KOPT-K1 (cell line): ENCODE measurements at regions not wholly inside any gene's neighbourhood (a gene's known extent, or its start where the extent isn't known, plus 50 kb on each side); places are given as distances from the start of the nearest gene placed in this dataset.

ENCODE experiments used
- H3K27ac ChIP-seq: fragments of 200-600 bp; sonication (generic); 2 replicates; pipeline ENCODE4 v1.5.1; 2016; ENCODE audit warnings: antibody characterized with exemption, mild to moderate bottlenecking, low read depth, low read length; ENCODE audit not compliant: poor library complexity, severe bottlenecking
- H3K36me3 ChIP-seq: fragments of 200-600 bp; sonication (generic); 2 replicates; pipeline ENCODE4 v1.5.1; 2017; ENCODE audit warnings: antibody characterized with exemption, mild to moderate bottlenecking, low read length, moderate library complexity; ENCODE audit not compliant: insufficient read depth
- H3K9me3 ChIP-seq: fragments of 200-600 bp; sonication (generic); 2 replicates; pipeline ENCODE4 v1.5.1; 2017; ENCODE audit warnings: antibody characterized with exemption, low read length, mild to moderate bottlenecking; ENCODE audit not compliant: insufficient read depth, poor library complexity, severe bottlenecking

DNA sequence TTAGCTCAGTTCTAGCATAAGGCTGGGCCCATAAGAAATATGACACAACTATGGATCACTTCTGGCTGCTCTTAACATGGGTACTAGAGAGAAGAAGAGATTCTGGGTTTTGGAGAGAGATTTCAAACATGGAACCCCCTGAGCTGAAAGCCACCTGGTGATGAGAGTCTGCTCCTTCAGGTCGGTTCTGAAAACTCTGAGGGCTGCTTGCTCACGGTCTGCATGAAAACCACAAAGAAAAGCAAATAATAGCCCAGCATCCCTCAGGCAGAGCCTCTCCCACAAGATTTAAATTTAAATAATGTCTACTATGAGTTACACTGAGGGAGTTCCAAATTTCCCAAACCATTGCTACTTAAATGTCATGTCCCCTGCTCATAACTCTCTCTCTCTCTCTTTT is 301.5 kb downstream of the BMP7 start:
- Histone ChIP-seq H3K9me3 (no peaks in the 10 kb centered on the region), H3K36me3 (no peaks in the 10 kb centered on the region), H3K27ac (no peak overlapping the region)

GRCh38 chr20:56967916-56968315 is 298.5 kb downstream of the BMP7 start:
- no peaks in the 10 kb centered on the region for H3K36me3 ChIP-seq

GRCh38 chr20:56968376-56969048 is 297.9 kb downstream of the BMP7 start:
- no peaks in the 10 kb centered on the region for H3K36me3 ChIP-seq
- no peak overlapping the region for H3K27ac ChIP-seq
- H3K9me3 ChIP-seq, result no peaks in the 10 kb centered on the region

More at GRCh38 chr20:56967916-56968315, 298.5 kb downstream of the BMP7 start:
- Histone ChIP-seq H3K9me3 (no peaks in the 10 kb centered on the region), H3K27ac (no peak overlapping the region)

DNA sequence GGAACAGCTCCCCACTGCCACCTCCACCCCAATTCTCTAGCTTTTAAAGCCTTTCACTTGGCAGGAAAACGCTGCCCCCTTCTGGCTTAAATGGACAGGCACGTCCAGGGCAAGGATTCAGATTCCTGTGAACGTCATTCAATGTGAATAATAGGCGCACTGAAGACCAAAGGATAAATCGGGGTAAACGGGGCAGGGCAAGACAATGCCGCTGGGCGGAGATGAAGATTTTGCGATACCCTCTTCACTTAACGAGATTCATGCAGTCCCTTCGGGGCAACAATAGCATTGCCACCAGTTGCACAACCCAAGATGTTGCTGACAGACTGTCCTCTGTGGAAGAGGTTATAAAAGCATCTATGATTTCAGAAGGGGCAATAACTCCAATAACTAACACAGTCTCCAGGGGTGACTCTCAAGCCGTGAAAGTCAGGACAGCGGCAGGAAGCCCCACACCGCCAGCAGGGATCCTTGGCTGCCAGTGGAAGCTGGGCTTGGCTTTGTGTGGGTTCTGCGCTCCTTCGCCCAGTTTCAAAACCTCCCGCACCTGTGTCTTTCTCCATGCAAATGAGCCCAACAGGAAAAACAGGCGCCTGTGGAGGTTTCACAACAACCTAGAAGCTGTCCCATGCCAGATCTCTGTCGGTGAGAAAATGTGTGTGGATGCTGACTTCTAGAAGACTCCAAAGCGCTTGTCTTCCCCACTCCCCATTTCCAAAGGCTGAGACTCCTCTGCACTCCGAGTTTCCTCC is 291.8 kb downstream of the BMP7 start:
- H3K27ac ChIP-seq, result no peak overlapping the region
- H3K36me3 ChIP-seq, result no peaks in the 10 kb centered on the region
- H3K9me3 ChIP-seq, result no peaks in the 10 kb centered on the region

GRCh38 chr20:56975838-56976237 is 290.6 kb downstream of the BMP7 start:
- no peaks in the 10 kb centered on the region for H3K9me3 ChIP-seq
- no peak overlapping the region for H3K27ac ChIP-seq
- no peaks in the 10 kb centered on the region for H3K36me3 ChIP-seq

- Histone ChIP-seq H3K9me3 (no peaks in the 10 kb centered on the region), H3K36me3 (no peaks in the 10 kb centered on the region), H3K27ac (no peak overlapping the region)
Observed at GRCh38 chr20:56976336-56976735, 290.1 kb downstream of the BMP7 start.

- Histone ChIP-seq H3K27ac (peak overlapping the region; percentile 6), H3K36me3 (no peaks in the 10 kb centered on the region), H3K9me3 (no peaks in the 10 kb centered on the region)
Observed at GRCh38 chr20:56978475-56978874, 288.0 kb downstream of the BMP7 start.

DNA sequence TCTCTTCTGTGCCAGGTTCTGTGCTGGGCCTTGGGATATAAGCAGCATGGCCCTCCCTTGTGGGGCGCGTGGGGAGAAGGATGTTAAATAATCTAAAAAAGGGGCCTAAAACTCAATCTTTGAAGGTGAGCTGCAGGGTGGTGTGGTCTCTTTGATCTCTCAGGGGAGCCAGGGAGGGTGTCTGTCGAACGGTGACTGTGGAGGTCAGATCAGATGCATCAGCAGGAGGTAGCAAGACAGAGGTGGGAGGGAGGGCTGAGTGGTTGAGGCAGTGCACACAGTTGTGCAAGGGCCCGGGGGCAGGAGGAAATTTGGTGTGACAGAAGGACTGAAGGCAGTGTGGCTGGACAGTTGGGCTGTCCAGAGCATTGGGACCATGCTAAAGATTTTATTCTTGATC is 287.3 kb downstream of the BMP7 start:
- Histone ChIP-seq H3K9me3 (no peaks in the 10 kb centered on the region), H3K27ac (peak overlapping the region; percentile 6), H3K36me3 (no peaks in the 10 kb centered on the region)

GRCh38 chr20:56981301-56981700 is 285.1 kb downstream of the BMP7 start:
- peaks cover 20% of the 10 kb centered on the region for H3K9me3 ChIP-seq
- H3K27ac ChIP-seq, result no peak overlapping the region
- H3K36me3 ChIP-seq, result no peaks in the 10 kb centered on the region

DNA sequence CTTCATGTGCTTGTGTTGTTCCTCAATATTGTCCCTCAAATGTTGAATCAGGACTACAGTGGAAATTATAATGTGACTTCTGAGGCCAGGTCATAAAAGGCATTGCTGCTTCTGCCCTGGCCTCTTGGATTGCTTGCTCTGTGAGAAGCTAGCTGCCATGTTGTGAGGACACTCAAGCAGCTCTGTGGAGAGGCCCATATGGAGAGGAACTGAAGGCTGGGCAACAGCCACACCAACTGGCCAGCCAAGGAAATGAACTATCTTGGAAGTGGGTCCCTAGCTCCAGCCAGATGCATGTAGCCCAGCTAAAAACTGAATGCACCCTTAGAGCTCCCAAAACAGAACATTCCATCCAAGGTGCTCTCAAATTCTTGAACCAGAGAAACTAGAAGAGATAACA is 282.6 kb downstream of the BMP7 start:
- H3K9me3 ChIP-seq, result peaks cover 30% of the 10 kb centered on the region
- H3K27ac ChIP-seq, result no peak overlapping the region
- H3K36me3 ChIP-seq, result no peaks in the 10 kb centered on the region

DNA sequence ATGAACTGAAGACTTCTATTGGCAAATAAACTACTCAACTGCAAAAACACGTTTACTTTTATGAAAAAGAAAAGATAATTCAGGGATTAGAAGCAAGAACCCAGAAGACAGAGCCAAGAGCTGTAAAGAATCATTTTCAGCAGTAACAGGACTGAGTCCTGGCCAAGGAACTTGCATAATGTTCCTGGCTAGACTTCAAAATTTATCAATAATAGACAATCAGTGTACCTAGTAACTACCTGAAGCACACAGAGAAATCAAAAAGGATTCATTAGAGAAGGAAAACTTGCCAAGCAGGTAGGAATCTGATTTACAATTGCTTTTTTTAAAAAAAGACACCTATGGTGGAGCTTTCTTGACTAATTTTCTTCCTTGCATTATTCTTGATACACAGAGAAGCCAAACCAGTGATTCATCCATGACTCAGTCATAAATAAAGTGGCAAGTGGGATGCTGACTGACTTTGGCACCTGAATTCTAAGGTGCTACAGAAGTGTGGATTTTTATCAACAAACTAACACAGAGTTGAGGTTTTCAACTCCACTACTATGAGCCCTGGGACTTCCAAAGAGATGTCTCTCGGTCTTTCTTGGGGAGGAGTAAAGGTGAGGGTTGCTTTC is 281.3 kb downstream of the BMP7 start:
- Histone ChIP-seq H3K36me3 (no peaks in the 10 kb centered on the region), H3K27ac (no peak overlapping the region), H3K9me3 (peaks cover 30% of the 10 kb centered on the region)

GRCh38 chr20:56986476-56986875 is 280.0 kb downstream of the BMP7 start:
- H3K36me3 ChIP-seq, result no peaks in the 10 kb centered on the region
- H3K27ac ChIP-seq, result no peak overlapping the region
- H3K9me3 ChIP-seq, result peaks cover 30% of the 10 kb centered on the region

DNA sequence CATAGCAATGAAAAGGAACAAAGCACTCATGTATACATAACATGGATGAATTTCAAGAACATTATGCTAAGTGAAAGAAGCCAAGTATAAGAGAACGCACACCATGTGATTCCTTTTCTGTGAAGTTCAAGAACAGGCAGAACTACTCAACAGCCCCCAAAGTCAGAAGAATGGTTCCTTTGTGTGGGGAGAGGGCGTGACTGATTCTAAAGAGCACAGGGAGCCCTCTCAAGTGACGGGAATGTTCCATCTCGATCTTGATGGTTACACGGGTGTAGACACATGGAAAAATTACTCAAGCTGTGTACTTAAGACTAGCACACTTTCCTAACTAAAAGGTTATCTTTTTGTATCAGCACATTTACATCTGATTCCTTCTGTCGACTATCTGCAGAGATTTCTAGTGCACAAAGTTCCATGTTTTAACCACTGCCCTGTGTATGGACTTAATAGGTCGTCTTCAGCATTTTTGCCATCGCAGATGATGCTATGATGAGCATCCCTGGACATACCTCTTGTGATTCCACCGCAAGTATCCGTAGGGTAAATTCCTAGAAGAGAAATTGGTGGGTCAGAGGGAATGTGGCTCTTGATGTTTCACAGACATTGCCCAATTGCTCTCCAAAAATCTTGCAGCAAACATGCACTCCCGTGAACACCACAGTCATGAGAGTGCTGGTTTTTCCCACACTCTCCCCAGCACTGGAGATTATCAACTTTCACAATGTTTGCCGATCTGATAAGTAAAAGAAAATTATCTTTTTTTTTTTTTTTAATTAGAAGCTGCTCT is 279.3 kb downstream of the BMP7 start:
- H3K27ac ChIP-seq, result no peak overlapping the region

DNA sequence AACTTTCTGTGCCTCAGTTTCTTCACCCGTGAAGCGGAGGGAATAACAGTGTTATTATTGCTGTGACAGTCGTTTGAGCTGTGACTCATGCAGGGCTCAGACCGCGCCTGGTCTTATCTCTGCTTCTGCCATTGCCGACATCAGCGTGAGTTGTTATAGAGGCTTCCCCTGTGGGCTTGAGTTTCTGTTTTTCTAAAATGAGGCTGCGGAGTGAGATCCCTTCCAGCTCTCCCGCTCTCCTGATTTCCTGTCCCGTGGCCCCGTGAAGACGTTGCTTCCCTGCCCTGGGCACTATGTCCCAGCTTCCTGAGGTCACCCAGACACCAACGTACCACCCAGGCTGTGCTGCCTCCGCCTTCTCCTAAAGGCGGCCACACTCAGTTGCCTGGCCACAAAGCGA is 278.5 kb downstream of the BMP7 start:
- H3K9me3 ChIP-seq, result peaks cover 30% of the 10 kb centered on the region
- H3K36me3 ChIP-seq, result no peaks in the 10 kb centered on the region
- no peak overlapping the region for H3K27ac ChIP-seq

More for the DNA sequence above, 279.3 kb downstream of the BMP7 start:
- Histone ChIP-seq H3K36me3 (no peaks in the 10 kb centered on the region), H3K9me3 (peaks cover 30% of the 10 kb centered on the region)

DNA sequence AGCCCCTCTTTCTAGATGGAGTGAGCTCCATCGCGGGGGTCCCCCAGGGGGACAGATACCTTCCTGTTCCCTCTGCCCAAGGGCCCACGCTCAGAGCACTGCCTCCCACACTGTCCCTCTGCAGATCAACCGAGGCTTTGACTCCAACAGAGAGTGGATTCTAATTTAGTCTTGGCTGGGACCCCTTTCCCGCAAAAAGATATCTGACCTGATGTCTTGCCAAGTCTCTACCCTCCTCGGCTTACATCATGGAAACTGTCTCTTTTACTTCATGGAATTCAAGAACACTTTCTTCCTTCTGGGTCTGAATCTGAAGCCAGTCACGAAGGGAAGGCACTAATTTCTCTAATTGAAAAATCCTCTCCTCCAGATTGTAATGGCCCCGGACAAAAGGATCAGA is 278.0 kb downstream of the BMP7 start:
- Histone ChIP-seq H3K9me3 (peaks cover 30% of the 10 kb centered on the region), H3K36me3 (no peaks in the 10 kb centered on the region), H3K27ac (no peak overlapping the region)
